VCaP (cell line): ENCODE measurements at regions not wholly inside any gene's neighbourhood (a gene's known extent, or its start where the extent isn't known, plus 50 kb on each side); places are given as distances from the start of the nearest gene placed in this dataset.

Experiments
- H3K27ac ChIP-seq: fragments of 450-650 bp; 2 replicates; pipeline ENCODE4 v1.5.1; 2017
- TF ChIP-seq, protein P1 (sequence below): fragments of 450-650 bp; conservative IDR thresholded peaks from 2 replicates; pipeline ENCODE4 v1.5.1; 2017; ENCODE audit warnings: mild to moderate bottlenecking, moderate library complexity

DNA sequence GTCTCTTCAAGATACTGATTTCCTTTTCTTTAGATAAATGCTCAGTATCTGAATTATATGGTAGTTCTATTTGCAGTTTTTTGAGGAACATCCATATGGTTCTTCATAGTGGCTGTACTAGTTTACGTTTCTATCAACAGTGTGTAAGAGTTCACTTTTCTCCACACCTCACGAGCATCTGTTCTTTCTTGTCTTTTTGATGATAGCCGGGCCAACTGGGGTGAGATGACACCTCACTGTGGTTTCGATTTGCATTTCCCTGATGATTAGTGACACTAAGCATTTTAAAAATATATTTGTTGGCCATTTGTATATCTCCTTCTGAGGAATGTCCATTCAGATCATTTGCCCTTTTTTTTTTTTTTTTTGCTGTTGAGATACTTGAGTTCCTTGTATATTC, 458.8 kb downstream of the SETBP1 start:
- TF ChIP-seq, protein P1, sequence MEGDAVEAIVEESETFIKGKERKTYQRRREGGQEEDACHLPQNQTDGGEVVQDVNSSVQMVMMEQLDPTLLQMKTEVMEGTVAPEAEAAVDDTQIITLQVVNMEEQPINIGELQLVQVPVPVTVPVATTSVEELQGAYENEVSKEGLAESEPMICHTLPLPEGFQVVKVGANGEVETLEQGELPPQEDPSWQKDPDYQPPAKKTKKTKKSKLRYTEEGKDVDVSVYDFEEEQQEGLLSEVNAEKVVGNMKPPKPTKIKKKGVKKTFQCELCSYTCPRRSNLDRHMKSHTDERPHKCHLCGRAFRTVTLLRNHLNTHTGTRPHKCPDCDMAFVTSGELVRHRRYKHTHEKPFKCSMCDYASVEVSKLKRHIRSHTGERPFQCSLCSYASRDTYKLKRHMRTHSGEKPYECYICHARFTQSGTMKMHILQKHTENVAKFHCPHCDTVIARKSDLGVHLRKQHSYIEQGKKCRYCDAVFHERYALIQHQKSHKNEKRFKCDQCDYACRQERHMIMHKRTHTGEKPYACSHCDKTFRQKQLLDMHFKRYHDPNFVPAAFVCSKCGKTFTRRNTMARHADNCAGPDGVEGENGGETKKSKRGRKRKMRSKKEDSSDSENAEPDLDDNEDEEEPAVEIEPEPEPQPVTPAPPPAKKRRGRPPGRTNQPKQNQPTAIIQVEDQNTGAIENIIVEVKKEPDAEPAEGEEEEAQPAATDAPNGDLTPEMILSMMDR: no peak
- H3K27ac ChIP-seq: no peak overlapping the region

- TF ChIP-seq, protein P1: no peak
- no peak overlapping the region for H3K27ac ChIP-seq
These were observed 462.2 kb downstream of the SETBP1 start for GRCh38 chr18:45142868-45143267.

DNA sequence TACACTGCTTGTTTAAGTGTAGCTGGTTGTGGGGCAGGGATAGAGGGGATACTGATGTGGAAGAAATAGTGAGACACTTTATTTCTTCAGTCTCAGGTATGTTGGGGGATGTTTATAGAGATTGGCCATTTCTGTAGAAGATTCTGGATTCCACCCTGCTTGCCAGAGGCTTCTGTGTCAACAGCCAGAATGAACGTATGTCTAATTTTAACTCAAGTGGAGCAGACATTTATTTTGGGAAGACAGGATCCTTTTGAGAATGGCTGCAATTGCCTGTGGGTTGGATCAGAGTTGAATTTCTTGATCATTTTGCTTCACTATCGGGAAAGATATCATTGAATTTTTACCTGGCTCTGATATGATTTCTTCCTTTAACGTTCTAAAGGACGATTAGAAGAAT, 465.6 kb upstream of the SLC14A2 start:
- TF ChIP-seq, protein P1: no peak
- H3K27ac ChIP-seq: no peak overlapping the region

- H3K27ac ChIP-seq: no peak overlapping the region
- TF ChIP-seq, protein P1: no peak
These were observed 463.6 kb upstream of the SLC14A2 start for GRCh38 chr18:45151645-45152044.

DNA sequence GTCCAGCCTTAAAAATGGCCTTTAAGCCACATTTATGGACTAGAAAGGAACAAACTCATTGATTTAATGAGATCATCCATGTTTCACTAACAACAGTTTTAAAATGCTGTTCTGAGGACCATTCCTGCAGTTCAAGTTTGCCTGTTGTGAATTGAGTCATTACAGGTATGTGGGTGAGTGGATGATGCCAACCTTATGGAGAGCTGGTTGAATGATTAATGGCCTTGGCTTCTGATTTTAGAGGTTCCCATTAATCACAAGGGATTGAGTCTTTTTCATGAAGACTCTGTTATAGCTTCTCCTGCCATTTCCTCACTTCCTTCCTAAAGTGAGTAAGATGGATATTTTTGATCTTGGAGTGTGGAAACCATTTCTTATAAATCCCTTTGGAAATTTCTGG, 459.8 kb upstream of the SLC14A2 start:
- H3K27ac ChIP-seq: no peak overlapping the region
- TF ChIP-seq, protein P1: no peak

DNA sequence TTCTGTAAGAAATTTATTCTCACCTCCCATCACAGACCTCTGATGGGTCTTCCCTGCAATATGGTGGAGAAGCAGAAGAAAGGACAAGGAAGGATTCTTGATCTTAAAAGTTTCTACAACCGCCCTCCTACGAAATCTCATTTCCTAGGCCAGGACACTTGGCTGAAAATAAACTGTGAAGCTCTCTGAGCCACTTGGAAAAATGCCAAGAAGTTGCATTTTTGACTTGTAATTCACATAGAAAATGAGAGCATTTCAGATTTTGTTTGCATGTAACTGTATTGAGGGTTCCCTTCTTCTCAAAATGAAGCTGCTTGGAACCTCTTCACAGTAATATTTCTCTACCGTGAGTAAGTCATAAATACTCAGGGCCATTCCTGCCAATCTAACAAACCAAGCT, 458.3 kb upstream of the SLC14A2 start:
- TF ChIP-seq, protein P1: no peak
- H3K27ac ChIP-seq: no peak overlapping the region

GRCh38 chr18:45157576-45157975, 457.7 kb upstream of the SLC14A2 start:
- TF ChIP-seq, protein P1: no peak

DNA sequence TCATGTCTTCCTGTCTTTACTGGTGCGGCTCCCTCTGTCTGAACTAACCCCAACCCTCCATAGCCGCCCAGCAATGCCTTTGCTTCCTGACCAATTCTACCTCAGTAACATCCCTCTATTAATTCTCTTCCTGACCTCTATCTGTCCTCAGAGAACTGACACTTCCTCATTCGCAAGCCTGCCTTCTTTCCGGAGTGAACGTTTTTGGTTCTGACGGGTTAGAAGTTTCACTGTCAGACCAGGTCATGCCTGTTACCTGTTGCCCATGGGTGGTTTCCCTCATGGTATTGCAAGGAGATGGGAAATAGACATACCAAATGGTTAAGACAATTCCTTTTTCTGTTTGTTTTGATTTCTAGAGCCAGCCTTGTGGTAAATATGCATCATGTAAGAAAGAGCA, 453.4 kb upstream of the SLC14A2 start:
- H3K27ac ChIP-seq: no peak overlapping the region
- TF ChIP-seq, protein P1: no peak

More at GRCh38 chr18:45157576-45157975, 457.7 kb upstream of the SLC14A2 start:
- no peak overlapping the region for H3K27ac ChIP-seq
